ENCODE measurements at regions not wholly inside any gene's neighbourhood (a gene's known extent, or its start where the extent isn't known, plus 50 kb on each side); places are given as distances from the start of the nearest gene placed in this dataset.

GRCh38 chr21:29245863-29246262 lies 52.9 kb upstream of the BACH1 start:
- Histone ChIP-seq H3K4me3 (no peak overlapping the region), H3K36me3 (no peaks in the 10 kb centered on the region), H3K27me3 (no peaks in the 10 kb centered on the region), H3K9me3 (no peaks in the 10 kb centered on the region), H3K4me1 (no peaks in the 10 kb centered on the region), H3K27ac (no peak overlapping the region)
- DNase-seq: no peak
- intact Hi-C loops (cut with DNase I; ENCODE audit: low total_unique reads): no loop called here
- TF ChIP-seq POLR2A (IDR thresholded peaks at IDR 0.05): no peak
- TF ChIP-seq CTCF (IDR thresholded peaks at IDR 0.05): no peak

GRCh38 chr21:29246614-29247013 lies 52.1 kb upstream of the BACH1 start:
- no peak overlapping the region for H3K27ac ChIP-seq
- intact Hi-C loops (cut with DNase I; ENCODE audit: low total_unique reads): no loop called here
- TF ChIP-seq CTCF (IDR thresholded peaks at IDR 0.05): no peak
- no peak for TF ChIP-seq POLR2A (IDR thresholded peaks at IDR 0.05)

GRCh38 chr21:29248124-29248523 lies 50.6 kb upstream of the BACH1 start:
- H3K27ac ChIP-seq: no peak overlapping the region
- no peaks in the 10 kb centered on the region for H3K27me3 ChIP-seq
- H3K4me1 ChIP-seq: no peaks in the 10 kb centered on the region
- TF ChIP-seq CTCF (IDR thresholded peaks at IDR 0.05) (no peak), POLR2A (IDR thresholded peaks at IDR 0.05) (no peak)
- intact Hi-C loops (cut with DNase I; ENCODE audit: low total_unique reads): no loop called here
- no peak for DNase-seq
- H3K9me3 ChIP-seq: no peaks in the 10 kb centered on the region
- H3K4me3 ChIP-seq: no peak overlapping the region
- H3K36me3 ChIP-seq: no peaks in the 10 kb centered on the region

More at GRCh38 chr21:29246614-29247013, 52.1 kb upstream of the BACH1 start:
- no peak for DNase-seq
- H3K27me3 ChIP-seq: no peaks in the 10 kb centered on the region
- H3K36me3 ChIP-seq: no peaks in the 10 kb centered on the region
- no peak overlapping the region for H3K4me3 ChIP-seq
- no peaks in the 10 kb centered on the region for H3K4me1 ChIP-seq
- no peaks in the 10 kb centered on the region for H3K9me3 ChIP-seq

All from uterus (tissue), 3 donors.